Fibroblast of skin of right quadriceps (primary cell): ENCODE measurements at regions not wholly inside any gene's neighbourhood (a gene's known extent, or its start where the extent isn't known, plus 50 kb on each side); places are given as distances from the start of the nearest gene placed in this dataset.

ENCODE experiments used
- DNase-seq: peaks from one replicate; pipeline ENCODE4 v3.0.0-alpha.2; 2013

DNA sequence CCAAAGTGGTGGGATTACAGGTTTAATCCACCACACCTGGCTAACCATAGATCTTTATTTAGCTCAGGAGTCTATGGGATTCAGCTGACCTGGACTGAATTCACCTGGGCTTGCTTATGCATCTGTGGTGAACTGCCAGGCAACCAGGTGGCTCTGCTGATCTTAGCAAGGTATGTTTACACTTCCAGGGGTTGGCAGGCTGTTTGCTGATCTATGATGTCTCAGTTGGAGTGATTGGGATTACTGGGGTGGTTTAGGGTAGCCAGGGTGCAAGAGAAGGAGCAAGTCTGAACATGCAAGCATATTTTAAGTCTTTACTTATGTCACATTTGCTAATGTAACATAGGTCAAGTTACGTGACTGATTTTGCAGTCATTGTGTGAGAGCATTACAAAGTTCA is 63.6 kb upstream of the JAK2 start:
- DNase-seq, result no peak

DNA sequence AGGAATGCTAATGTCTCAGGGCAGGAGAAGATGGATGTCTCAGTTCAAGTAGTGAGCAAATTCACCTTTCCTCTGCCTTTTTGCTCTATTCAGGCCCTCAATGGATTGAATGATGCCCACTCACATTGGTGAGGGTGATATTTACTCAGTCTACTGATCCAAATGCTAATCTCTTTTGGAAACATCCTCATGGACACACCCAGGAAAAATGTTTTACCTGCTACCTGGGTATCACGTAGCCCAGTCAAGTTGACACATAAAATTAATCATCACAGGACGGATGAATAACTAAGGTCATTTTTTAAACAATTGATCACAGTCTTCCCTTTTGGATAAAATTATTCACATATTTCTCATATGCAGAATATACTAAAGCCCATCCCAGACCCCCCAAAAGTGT is 63.0 kb upstream of the JAK2 start:
- no peak for DNase-seq

DNA sequence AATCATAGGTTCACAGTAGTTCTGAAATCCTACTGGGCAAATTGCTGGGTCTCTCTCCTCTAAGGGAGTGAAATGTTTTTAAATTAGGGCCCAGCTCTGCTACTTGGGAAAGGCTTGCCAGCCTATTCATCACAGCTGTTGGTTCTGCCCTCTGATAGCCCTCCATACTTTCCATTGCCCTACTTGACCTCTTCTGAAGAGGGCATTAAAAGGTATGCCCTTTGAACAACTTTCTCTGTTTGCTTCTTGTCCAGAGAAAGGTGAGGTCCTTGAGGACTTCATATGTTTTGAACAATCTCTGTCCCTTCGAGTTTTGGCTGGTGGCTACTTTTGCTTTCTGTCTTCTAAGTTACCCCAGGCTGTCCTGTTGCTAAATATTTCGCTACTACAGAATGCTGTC is 62.3 kb upstream of the JAK2 start:
- DNase-seq, result no peak

- DNase-seq, result no peak
Measured at GRCh38 chr9:4923141-4923540, 61.9 kb upstream of the JAK2 start.

DNA sequence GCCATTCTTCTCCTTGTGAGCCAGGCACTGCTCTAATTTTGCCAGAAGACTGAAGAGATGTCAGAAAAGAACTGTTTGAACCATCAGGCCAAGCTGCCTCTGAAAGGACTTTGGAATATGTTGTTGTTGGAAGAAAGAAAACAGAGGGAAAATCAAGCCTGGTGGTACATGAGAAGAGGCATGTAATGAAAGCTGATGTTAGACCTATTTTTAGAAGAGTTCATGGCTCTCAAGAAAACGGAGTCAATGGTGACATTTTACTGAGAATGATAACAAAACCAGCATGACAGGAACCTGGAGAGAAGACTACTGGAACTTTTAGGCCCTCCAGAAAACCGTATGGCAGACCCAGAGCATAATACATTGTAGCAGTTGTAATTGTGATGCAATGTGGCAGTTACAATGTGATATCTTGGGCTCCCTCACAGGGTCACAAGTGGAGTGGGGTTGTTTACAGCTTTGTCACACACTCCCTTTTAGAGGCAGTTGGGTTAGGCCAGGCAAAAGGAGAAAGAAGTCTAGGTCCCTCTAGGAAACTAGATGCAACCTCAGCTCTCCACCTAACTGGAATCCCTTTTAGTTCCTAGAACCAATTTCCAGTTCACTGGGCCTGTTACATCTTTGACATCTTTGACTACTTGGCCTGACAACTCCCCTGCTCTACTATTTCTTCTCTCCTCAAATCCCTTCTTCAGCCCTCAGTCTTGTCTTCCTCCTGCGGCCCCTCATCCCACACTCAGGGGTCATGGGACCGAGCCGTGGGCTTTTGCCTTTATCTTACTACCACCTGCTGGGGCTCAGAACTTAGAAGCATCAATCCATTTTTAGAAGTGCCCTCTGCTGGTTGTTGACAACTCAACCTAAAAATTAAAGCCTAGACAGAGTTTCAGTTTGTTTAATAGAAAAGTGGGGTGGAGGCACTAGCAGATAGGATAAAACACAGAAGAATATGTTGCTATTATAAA is 61.2 kb upstream of the JAK2 start:
- no peak for DNase-seq

DNA sequence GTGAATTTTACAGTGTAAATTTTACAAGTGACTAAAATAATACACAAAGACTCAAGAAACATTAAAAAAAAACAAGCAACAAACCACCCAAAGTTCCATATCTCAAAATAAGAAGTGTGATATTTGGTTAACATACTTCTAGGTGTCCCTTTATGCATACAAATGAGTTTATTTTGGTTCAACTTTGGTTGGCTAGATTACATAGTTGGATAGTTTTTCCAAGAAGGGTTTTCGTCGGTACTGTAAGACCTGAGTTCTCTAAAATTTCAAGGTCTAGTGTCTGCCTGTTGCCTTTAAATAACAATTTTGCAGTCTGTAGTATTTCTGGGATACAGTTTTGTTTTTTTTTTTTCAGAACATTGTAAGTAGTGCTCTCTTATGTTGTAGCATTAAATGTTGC is 58.8 kb upstream of the JAK2 start:
- no peak for DNase-seq

GRCh38 chr9:4927043-4927471 is 58.0 kb upstream of the JAK2 start:
- peak; percentile 11 for DNase-seq

GRCh38 chr9:4927701-4928100 is 57.4 kb upstream of the JAK2 start:
- peak; percentile 34 for DNase-seq

GRCh38 chr9:4929917-4930316 is 55.2 kb upstream of the JAK2 start:
- no peak for DNase-seq

GRCh38 chr9:4932681-4933080 is 52.4 kb upstream of the JAK2 start:
- DNase-seq, result no peak

- DNase-seq, result no peak
Measured at GRCh38 chr9:4933177-4933576, 51.9 kb upstream of the JAK2 start.

- DNase-seq, result no peak
Measured at GRCh38 chr9:4933861-4934260, 51.2 kb upstream of the JAK2 start.

- peak; percentile 25 for DNase-seq
Measured at GRCh38 chr9:4935001-4935672, 49.9 kb upstream of the JAK2 start.
